ENCODE measurements at regions not wholly inside any gene's neighbourhood (a gene's known extent, or its start where the extent isn't known, plus 50 kb on each side); places are given as distances from the start of the nearest gene placed in this dataset.

GRCh38 chr16:6356911-6357310 lies 975.7 kb upstream of the RBFOX1 start:
- WGBS, 2 donors = 33 to 43% methylated on average over 7 of the region's 7 CpGs

GRCh38 chr16:6349725-6350124 lies 982.9 kb upstream of the RBFOX1 start:
- Histone ChIP-seq H3K4me3 (no peak overlapping the region), H3K27me3 (ENCODE audit: control insufficient read depth in 3 of 3, insufficient read depth in 3 of 3, low read length in 2 of 3) (no peaks in the 10 kb centered on the region), H3K4me1 (ENCODE audit: control insufficient read depth in 5 of 5, insufficient read depth in 5 of 5, low read length in 5 of 5) (no peaks in the 10 kb centered on the region), H3K9me3 (ENCODE audit: control insufficient read depth in 4 of 4, insufficient read depth in 3 of 4, low read length in 3 of 4) (peaks cover 0 to 7% (median 1%) of the 10 kb centered on the region in 4 donors), H3K9ac (ENCODE audit: insufficient read depth in 1 of 2, low read length in 2 of 2) (no peak overlapping the region), H3K27ac (ENCODE audit: low read depth in 1 of 2, low read length in 1 of 2) (no peak overlapping the region), H3K36me3 (ENCODE audit: control insufficient read depth in 4 of 4, insufficient read depth in 4 of 4, low read length in 4 of 4) (no peaks in the 10 kb centered on the region)
- no peak for ATAC-seq (ENCODE audit: insufficient read depth, low FRiP score)
- no peak for TF ChIP-seq CTCF (IDR thresholded peaks at IDR 0.05; ENCODE audit: control extremely low read depth, extremely low read depth)
- whole genome bisulfite sequencing, 2 donors = 59 to 68% methylated on average over 4 of the region's 4 CpGs
- DNase-seq = no peak

More at GRCh38 chr16:6356911-6357310, 975.7 kb upstream of the RBFOX1 start:
- no peaks in the 10 kb centered on the region for H3K36me3 ChIP-seq (ENCODE audit: control insufficient read depth in 4 of 4, insufficient read depth in 4 of 4, low read length in 4 of 4)
- no peaks in the 10 kb centered on the region for H3K27me3 ChIP-seq (ENCODE audit: control insufficient read depth in 3 of 3, insufficient read depth in 3 of 3, low read length in 2 of 3)
- no peak for TF ChIP-seq CTCF (IDR thresholded peaks at IDR 0.05; ENCODE audit: control extremely low read depth, extremely low read depth)
- no peaks in the 10 kb centered on the region for H3K9me3 ChIP-seq (ENCODE audit: control insufficient read depth in 4 of 4, insufficient read depth in 3 of 4, low read length in 3 of 4)
- no peak overlapping the region for H3K27ac ChIP-seq (ENCODE audit: low read depth in 1 of 2, low read length in 1 of 2)
- H3K4me3 ChIP-seq = no peak overlapping the region
- no peaks in the 10 kb centered on the region for H3K4me1 ChIP-seq (ENCODE audit: control insufficient read depth in 5 of 5, insufficient read depth in 5 of 5, low read length in 5 of 5)
- DNase-seq (no peak), ATAC-seq (ENCODE audit: insufficient read depth, low FRiP score) (no peak)
- no peak overlapping the region for H3K9ac ChIP-seq (ENCODE audit: insufficient read depth in 1 of 2, low read length in 2 of 2)

- WGBS, 2 donors = 91 to 95% methylated on average over 4 of the region's 4 CpGs
- TF ChIP-seq CTCF (IDR thresholded peaks at IDR 0.05; ENCODE audit: control extremely low read depth, extremely low read depth) = no peak
Measured at GRCh38 chr16:6345090-6345489, 987.6 kb upstream of the RBFOX1 start.

GRCh38 chr16:6343157-6343556 lies 989.5 kb upstream of the RBFOX1 start:
- H3K36me3 ChIP-seq (ENCODE audit: control insufficient read depth in 4 of 4, insufficient read depth in 4 of 4, low read length in 4 of 4) = no peaks in the 10 kb centered on the region
- ATAC-seq (ENCODE audit: insufficient read depth, low FRiP score) (no peak), DNase-seq (no peak)
- no peaks in the 10 kb centered on the region for H3K27me3 ChIP-seq (ENCODE audit: control insufficient read depth in 3 of 3, insufficient read depth in 3 of 3, low read length in 2 of 3)
- no peak overlapping the region for H3K27ac ChIP-seq (ENCODE audit: low read depth in 1 of 2, low read length in 1 of 2)
- H3K9ac ChIP-seq (ENCODE audit: insufficient read depth in 1 of 2, low read length in 2 of 2) = no peak overlapping the region
- 13 to 24% methylated on average over 2 of the region's 2 CpGs for WGBS, 2 donors
- no peak overlapping the region for H3K4me3 ChIP-seq
- TF ChIP-seq CTCF (IDR thresholded peaks at IDR 0.05; ENCODE audit: control extremely low read depth, extremely low read depth) = no peak
- peaks cover 0 to 8% (median 3%) of the 10 kb centered on the region in 4 donors for H3K9me3 ChIP-seq (ENCODE audit: control insufficient read depth in 4 of 4, insufficient read depth in 3 of 4, low read length in 3 of 4)
- no peaks in the 10 kb centered on the region for H3K4me1 ChIP-seq (ENCODE audit: control insufficient read depth in 5 of 5, insufficient read depth in 5 of 5, low read length in 5 of 5)

More at GRCh38 chr16:6345090-6345489, 987.6 kb upstream of the RBFOX1 start:
- peaks cover 0 to 10% (median 3%) of the 10 kb centered on the region in 4 donors for H3K9me3 ChIP-seq (ENCODE audit: control insufficient read depth in 4 of 4, insufficient read depth in 3 of 4, low read length in 3 of 4)
- H3K27me3 ChIP-seq (ENCODE audit: control insufficient read depth in 3 of 3, insufficient read depth in 3 of 3, low read length in 2 of 3) = no peaks in the 10 kb centered on the region
- no peak overlapping the region for H3K27ac ChIP-seq (ENCODE audit: low read depth in 1 of 2, low read length in 1 of 2)
- H3K4me3 ChIP-seq = no peak overlapping the region
- no peaks in the 10 kb centered on the region for H3K36me3 ChIP-seq (ENCODE audit: control insufficient read depth in 4 of 4, insufficient read depth in 4 of 4, low read length in 4 of 4)
- H3K9ac ChIP-seq (ENCODE audit: insufficient read depth in 1 of 2, low read length in 2 of 2) = no peak overlapping the region
- DNase-seq (no peak), ATAC-seq (ENCODE audit: insufficient read depth, low FRiP score) (no peak)
- H3K4me1 ChIP-seq (ENCODE audit: control insufficient read depth in 5 of 5, insufficient read depth in 5 of 5, low read length in 5 of 5) = no peaks in the 10 kb centered on the region

Data from lung (tissue), 11 donors.